ENCODE measurements at regions not wholly inside any gene's neighbourhood (a gene's known extent, or its start where the extent isn't known, plus 50 kb on each side); places are given as distances from the start of the nearest gene placed in this dataset.

DNA sequence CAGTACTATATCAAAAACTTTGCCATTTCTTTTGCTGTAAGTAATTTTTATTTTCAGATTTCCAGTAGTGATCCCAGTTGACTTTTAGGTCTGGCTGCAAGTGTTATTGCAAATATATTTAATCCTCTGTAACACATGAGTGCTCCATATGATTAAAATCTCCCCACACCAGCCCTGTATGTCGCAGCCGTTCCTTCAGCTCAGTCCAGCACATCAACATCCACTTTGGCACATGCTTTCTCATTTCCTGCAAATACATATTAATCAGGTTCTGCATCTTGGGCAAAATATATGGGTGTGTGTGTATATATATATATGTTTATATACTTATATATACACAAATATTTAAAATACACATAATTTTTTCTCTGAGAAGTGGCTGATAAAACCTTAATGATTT, 919.5 kb downstream of the JRKL start:
- no peak overlapping the region for H2AFZ ChIP-seq (ENCODE audit: control insufficient read depth, low read length)
- H3K9me1 ChIP-seq (ENCODE audit: control insufficient read depth, extremely low read depth, insufficient read depth, low read length) = no peaks in the 10 kb centered on the region
- no peaks in the 10 kb centered on the region for H3K4me1 ChIP-seq (ENCODE audit: control insufficient read depth, extremely low read depth, insufficient read depth, low read length)
- no peak overlapping the region for H3K27ac ChIP-seq (ENCODE audit: control insufficient read depth, insufficient read depth, low read length)
- no peaks in the 10 kb centered on the region for H3K27me3 ChIP-seq (ENCODE audit: control insufficient read depth, extremely low read depth, insufficient read depth, low read length)
- no peaks in the 10 kb centered on the region for H3K79me2 ChIP-seq (ENCODE audit: control insufficient read depth, insufficient read depth, low read length)
- no peaks in the 10 kb centered on the region for H3K9me3 ChIP-seq (ENCODE audit: control insufficient read depth, low read depth, low read length)
- DNase-seq (ENCODE audit: low read depth, low spot score) = no peak
- no peaks in the 10 kb centered on the region for H4K20me1 ChIP-seq (ENCODE audit: control insufficient read depth, extremely low read depth, insufficient read depth, low read length)
- H3K9ac ChIP-seq (ENCODE audit: control insufficient read depth, extremely low read depth, insufficient read depth, low read length) = no peak overlapping the region
- no peak overlapping the region for H3K4me3 ChIP-seq (ENCODE audit: control insufficient read depth in 2 of 3, extremely low read depth in 1 of 3, insufficient read depth in 2 of 3, low read depth in 1 of 3, low read length in 3 of 3)
- H3K36me3 ChIP-seq (ENCODE audit: control insufficient read depth in 2 of 2, extremely low read depth in 1 of 2, insufficient read depth in 2 of 2, low read length in 2 of 2) = no peaks in the 10 kb centered on the region
- dilution Hi-C loops (cut with MboI; ENCODE audit: extremely low pct_ligation_motif_present, low sequenced_read_pairs) = no loop called here
- no peak for FAIRE-seq
- H3K4me2 ChIP-seq (ENCODE audit: control insufficient read depth, extremely low read depth, insufficient read depth, low read depth, low read length) = no peak overlapping the region
- no peak for TF ChIP-seq EZH2 (IDR thresholded peaks at IDR 0.05; ENCODE audit: low read length)
- TF ChIP-seq, protein P1, sequence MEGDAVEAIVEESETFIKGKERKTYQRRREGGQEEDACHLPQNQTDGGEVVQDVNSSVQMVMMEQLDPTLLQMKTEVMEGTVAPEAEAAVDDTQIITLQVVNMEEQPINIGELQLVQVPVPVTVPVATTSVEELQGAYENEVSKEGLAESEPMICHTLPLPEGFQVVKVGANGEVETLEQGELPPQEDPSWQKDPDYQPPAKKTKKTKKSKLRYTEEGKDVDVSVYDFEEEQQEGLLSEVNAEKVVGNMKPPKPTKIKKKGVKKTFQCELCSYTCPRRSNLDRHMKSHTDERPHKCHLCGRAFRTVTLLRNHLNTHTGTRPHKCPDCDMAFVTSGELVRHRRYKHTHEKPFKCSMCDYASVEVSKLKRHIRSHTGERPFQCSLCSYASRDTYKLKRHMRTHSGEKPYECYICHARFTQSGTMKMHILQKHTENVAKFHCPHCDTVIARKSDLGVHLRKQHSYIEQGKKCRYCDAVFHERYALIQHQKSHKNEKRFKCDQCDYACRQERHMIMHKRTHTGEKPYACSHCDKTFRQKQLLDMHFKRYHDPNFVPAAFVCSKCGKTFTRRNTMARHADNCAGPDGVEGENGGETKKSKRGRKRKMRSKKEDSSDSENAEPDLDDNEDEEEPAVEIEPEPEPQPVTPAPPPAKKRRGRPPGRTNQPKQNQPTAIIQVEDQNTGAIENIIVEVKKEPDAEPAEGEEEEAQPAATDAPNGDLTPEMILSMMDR (optimal IDR thresholded peaks at IDR 0.05 in 1 of 3, IDR thresholded peaks at IDR 0.05 in 1 of 3, conservative IDR thresholded peaks at IDR 0.05 in 1 of 3; ENCODE audit: extremely low read depth in 1 of 3, insufficient read depth in 2 of 3, low read length in 3 of 3) = no peak

DNA sequence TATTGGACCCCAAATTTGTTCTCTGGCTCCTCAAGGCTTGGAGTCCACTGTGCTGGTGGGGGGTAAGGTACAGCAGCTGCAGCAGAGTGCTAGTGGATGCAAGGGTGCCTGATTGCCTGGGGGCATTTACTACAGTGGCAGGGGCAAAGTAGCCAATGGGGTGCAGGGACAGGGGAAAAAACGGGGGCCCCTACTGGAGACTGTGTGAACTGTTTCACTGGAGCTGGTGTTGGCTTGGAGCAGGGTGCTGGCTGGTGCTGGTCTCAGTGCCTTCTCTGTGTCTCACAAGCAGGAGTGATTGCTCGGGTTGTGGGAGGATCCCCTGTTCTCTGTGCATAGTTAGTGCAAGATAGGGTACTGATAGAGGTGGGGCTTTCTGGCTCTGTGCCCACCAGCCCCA, 935.9 kb downstream of the JRKL start:
- H3K4me3 ChIP-seq (ENCODE audit: control insufficient read depth in 2 of 3, extremely low read depth in 1 of 3, insufficient read depth in 2 of 3, low read depth in 1 of 3, low read length in 3 of 3) = no peak overlapping the region
- no peaks in the 10 kb centered on the region for H3K27me3 ChIP-seq (ENCODE audit: control insufficient read depth, extremely low read depth, insufficient read depth, low read length)
- no peaks in the 10 kb centered on the region for H3K36me3 ChIP-seq (ENCODE audit: control insufficient read depth in 2 of 2, extremely low read depth in 1 of 2, insufficient read depth in 2 of 2, low read length in 2 of 2)
- no peaks in the 10 kb centered on the region for H3K4me1 ChIP-seq (ENCODE audit: control insufficient read depth, extremely low read depth, insufficient read depth, low read length)
- dilution Hi-C loops (cut with MboI; ENCODE audit: extremely low pct_ligation_motif_present, low sequenced_read_pairs) = no loop called here
- no peak for FAIRE-seq
- no peaks in the 10 kb centered on the region for H3K9me3 ChIP-seq (ENCODE audit: control insufficient read depth, low read depth, low read length)
- no peak overlapping the region for H3K9ac ChIP-seq (ENCODE audit: control insufficient read depth, extremely low read depth, insufficient read depth, low read length)
- H4K20me1 ChIP-seq (ENCODE audit: control insufficient read depth, extremely low read depth, insufficient read depth, low read length) = no peaks in the 10 kb centered on the region
- TF ChIP-seq, protein P1 (optimal IDR thresholded peaks at IDR 0.05 in 1 of 3, IDR thresholded peaks at IDR 0.05 in 1 of 3, conservative IDR thresholded peaks at IDR 0.05 in 1 of 3; ENCODE audit: extremely low read depth in 1 of 3, insufficient read depth in 2 of 3, low read length in 3 of 3) = no peak
- no peak for TF ChIP-seq EZH2 (IDR thresholded peaks at IDR 0.05; ENCODE audit: low read length)
- H3K27ac ChIP-seq (ENCODE audit: control insufficient read depth, insufficient read depth, low read length) = no peak overlapping the region
- H3K79me2 ChIP-seq (ENCODE audit: control insufficient read depth, insufficient read depth, low read length) = no peaks in the 10 kb centered on the region
- no peak for DNase-seq (ENCODE audit: low read depth, low spot score)
- no peak overlapping the region for H2AFZ ChIP-seq (ENCODE audit: control insufficient read depth, low read length)
- no peak overlapping the region for H3K4me2 ChIP-seq (ENCODE audit: control insufficient read depth, extremely low read depth, insufficient read depth, low read depth, low read length)
- H3K9me1 ChIP-seq (ENCODE audit: control insufficient read depth, extremely low read depth, insufficient read depth, low read length) = no peaks in the 10 kb centered on the region
